Endothelial cell of hepatic sinusoid (primary cell): ENCODE measurements at regions not wholly inside any gene's neighbourhood (a gene's known extent, or its start where the extent isn't known, plus 50 kb on each side); places are given as distances from the start of the nearest gene placed in this dataset.

Experiments used
- in situ Hi-C: cut with HindIII; loops from 2 replicates; pipeline ENCODE4 v1.10.0; 2017; ENCODE audit warnings: low sequenced_read_pairs

- in situ Hi-C loops: no loop called here
These were observed 154.0 kb downstream of the SLC30A10 start for GRCh38 chr1:219774386-219774785.

- in situ Hi-C loops: no loop called here
These were observed 154.6 kb downstream of the SLC30A10 start for GRCh38 chr1:219773775-219774174.

- in situ Hi-C loops: no loop called here
These were observed 155.2 kb downstream of the SLC30A10 start for GRCh38 chr1:219773110-219773509.

- in situ Hi-C loops: no loop called here
These were observed 155.9 kb downstream of the SLC30A10 start for GRCh38 chr1:219772265-219773036.

GRCh38 chr1:219771080-219771479, 157.3 kb downstream of the SLC30A10 start:
- in situ Hi-C loops: no loop called here

- in situ Hi-C loops: no loop called here
These were observed 150.4 kb upstream of the ZC3H11B start for GRCh38 chr1:219763321-219763720.

- in situ Hi-C loops: no loop called here
These were observed 148.4 kb upstream of the ZC3H11B start for GRCh38 chr1:219761208-219761860.

GRCh38 chr1:219759095-219759494, 146.2 kb upstream of the ZC3H11B start:
- in situ Hi-C loops: loop anchor here (5.0 kb wide), 1 partner anchor 97 kb away; no protein-coding TSS in a partner anchor

GRCh38 chr1:219757890-219758289, 145.0 kb upstream of the ZC3H11B start:
- in situ Hi-C loops: loop anchor here (5.0 kb wide), 1 partner anchor 96 kb away; no protein-coding TSS in a partner anchor

GRCh38 chr1:219755234-219755633, 142.3 kb upstream of the ZC3H11B start:
- in situ Hi-C loops: loop anchor here (5.0 kb wide), 1 partner anchor 93 kb away; no protein-coding TSS in a partner anchor

- in situ Hi-C loops: loop anchor here (5.0 kb wide), 1 partner anchor 92 kb away; no protein-coding TSS in a partner anchor
These were observed 141.9 kb upstream of the ZC3H11B start for GRCh38 chr1:219754767-219755166.

- in situ Hi-C loops: no loop called here
These were observed 141.0 kb upstream of the ZC3H11B start for GRCh38 chr1:219753914-219754313.

GRCh38 chr1:219752645-219753044, 139.7 kb upstream of the ZC3H11B start:
- in situ Hi-C loops: no loop called here

GRCh38 chr1:219751870-219752507, 139.1 kb upstream of the ZC3H11B start:
- in situ Hi-C loops: no loop called here

GRCh38 chr1:219749370-219749769, 136.5 kb upstream of the ZC3H11B start:
- in situ Hi-C loops: no loop called here

GRCh38 chr1:219746141-219746540, 133.2 kb upstream of the ZC3H11B start:
- in situ Hi-C loops: no loop called here

- in situ Hi-C loops: no loop called here
These were observed 132.0 kb upstream of the ZC3H11B start for GRCh38 chr1:219744652-219745469.

GRCh38 chr1:219741011-219741970, 128.4 kb upstream of the ZC3H11B start:
- in situ Hi-C loops: no loop called here

GRCh38 chr1:219733511-219734174, 120.7 kb upstream of the ZC3H11B start:
- in situ Hi-C loops: no loop called here
